ENCODE measurements at regions not wholly inside any gene's neighbourhood (a gene's known extent, or its start where the extent isn't known, plus 50 kb on each side); places are given as distances from the start of the nearest gene placed in this dataset.
"Not testable (repeated sequence)": the region's sequence is repeated elsewhere in the genome, so short reads cannot be mapped to it uniquely, and the experiment has no call there.

DNA sequence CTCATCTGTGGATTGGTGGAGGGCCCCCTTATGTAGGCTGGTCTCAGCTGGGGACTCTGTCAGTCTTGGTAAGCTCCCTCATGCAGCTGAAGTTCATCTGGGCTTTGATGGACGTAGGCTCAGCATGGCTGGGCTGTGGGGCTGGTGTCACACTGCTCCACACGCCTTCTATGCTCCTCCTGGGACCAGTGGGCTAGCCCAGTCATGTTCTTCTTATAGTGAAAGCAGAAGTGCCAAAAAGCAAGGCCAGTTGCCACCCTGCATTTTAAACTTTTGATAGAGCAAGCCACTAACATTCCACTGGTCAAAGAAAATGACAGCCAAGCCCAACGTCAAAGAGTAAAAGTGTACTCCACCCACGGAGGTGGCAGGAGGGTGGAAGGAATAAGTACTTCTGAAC, 165.5 kb downstream of the MEX3B start:
- DNase-seq: no peak
- no peaks in the 10 kb centered on the region for H3K27me3 ChIP-seq (ENCODE audit: low read depth)
- no peaks in the 10 kb centered on the region for H3K4me1 ChIP-seq
- TF ChIP-seq, protein P1, sequence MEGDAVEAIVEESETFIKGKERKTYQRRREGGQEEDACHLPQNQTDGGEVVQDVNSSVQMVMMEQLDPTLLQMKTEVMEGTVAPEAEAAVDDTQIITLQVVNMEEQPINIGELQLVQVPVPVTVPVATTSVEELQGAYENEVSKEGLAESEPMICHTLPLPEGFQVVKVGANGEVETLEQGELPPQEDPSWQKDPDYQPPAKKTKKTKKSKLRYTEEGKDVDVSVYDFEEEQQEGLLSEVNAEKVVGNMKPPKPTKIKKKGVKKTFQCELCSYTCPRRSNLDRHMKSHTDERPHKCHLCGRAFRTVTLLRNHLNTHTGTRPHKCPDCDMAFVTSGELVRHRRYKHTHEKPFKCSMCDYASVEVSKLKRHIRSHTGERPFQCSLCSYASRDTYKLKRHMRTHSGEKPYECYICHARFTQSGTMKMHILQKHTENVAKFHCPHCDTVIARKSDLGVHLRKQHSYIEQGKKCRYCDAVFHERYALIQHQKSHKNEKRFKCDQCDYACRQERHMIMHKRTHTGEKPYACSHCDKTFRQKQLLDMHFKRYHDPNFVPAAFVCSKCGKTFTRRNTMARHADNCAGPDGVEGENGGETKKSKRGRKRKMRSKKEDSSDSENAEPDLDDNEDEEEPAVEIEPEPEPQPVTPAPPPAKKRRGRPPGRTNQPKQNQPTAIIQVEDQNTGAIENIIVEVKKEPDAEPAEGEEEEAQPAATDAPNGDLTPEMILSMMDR (IDR thresholded peaks at IDR 0.05; ENCODE audit: borderline replicate concordance): no peak
- no peaks in the 10 kb centered on the region for H3K36me3 ChIP-seq
- H3K4me3 ChIP-seq: no peak overlapping the region
- intact Hi-C loops (cut with micrococcal nuclease): no loop called here
- H3K27ac ChIP-seq (replicated peaks): no peak overlapping the region
- H3K9me3 ChIP-seq (replicated peaks): no peaks in the 10 kb centered on the region

DNA sequence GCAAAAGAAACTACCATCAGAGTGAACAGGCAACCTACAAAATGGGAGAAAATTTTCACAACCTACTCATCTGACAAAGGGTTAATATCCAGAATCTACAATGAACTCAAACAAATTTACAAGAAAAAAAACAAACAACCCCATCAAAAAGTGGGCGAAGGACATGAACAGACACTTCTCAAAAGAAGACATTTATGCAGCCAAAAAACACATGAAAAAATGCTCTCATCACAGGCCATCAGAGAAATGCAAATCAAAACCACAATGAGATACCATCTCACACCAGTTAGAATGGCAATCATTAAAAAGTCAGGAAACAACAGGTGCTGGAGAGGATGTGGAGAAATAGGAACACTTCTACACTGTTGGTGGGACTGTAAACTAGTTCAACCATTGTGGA, 170.1 kb downstream of the MEX3B start:
- H3K27ac ChIP-seq (replicated peaks); H3K27me3 ChIP-seq (ENCODE audit: low read depth); intact Hi-C loops (cut with micrococcal nuclease): not testable (repeated sequence)

DNA sequence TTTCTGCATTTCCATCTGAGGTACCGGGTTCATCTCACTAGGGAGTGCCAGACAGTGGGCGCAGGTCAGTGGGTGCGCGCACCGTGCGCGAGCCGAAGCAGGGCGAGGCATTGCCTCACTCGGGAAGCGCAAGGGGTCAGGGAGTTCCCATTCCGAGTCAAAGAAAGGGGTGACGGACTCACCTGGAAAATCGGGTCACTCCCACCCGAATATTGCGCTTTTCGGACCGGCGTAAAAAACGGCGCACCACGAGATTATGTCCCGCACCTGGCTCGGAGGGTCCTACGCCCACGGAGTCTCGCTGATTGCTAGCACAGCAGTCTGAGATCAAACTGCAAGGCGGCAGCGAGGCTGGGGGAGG, 175.1 kb downstream of the MEX3B start:
- H3K4me3 ChIP-seq; H3K27ac ChIP-seq (replicated peaks); H3K9me3 ChIP-seq (replicated peaks); H3K36me3 ChIP-seq; DNase-seq; intact Hi-C loops (cut with micrococcal nuclease); H3K4me1 ChIP-seq: not testable (repeated sequence)
- peaks cover 10% of the 10 kb centered on the region for H3K27me3 ChIP-seq (ENCODE audit: low read depth)

More for the DNA sequence above, 170.1 kb downstream of the MEX3B start:
- H3K36me3 ChIP-seq; H3K4me1 ChIP-seq; DNase-seq; H3K9me3 ChIP-seq (replicated peaks); H3K4me3 ChIP-seq: not testable (repeated sequence)

DNA sequence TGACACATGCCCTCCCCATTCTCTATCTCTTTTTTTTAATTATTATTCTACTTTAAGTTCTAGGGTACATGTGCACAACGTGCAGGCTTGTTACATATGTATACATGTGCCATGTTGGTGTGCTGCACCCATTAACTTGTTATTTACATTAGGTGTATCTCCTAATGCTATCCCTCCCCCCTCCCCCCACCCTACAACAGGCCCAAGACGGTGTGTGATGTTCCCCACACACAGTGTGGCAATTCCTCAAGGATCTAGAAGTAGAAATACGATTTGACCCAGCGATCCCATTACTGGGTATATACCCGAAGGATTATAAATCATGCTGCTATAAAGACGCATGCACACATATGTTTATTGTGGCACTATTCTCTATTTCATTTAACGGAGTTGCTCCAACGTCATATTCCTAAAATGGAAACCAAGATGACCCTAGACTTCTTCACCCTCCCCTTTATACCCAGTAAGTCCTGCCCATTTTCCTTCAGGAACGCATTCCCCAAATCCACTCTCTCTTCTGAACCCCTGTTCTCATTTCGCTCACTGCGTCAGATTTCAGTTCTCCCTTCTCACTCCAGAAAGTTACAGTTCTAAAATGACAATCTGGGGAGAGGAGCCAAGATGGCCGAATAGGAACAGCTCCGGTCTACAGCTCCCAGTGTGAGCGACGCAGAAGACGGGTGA, 175.6 kb downstream of the MEX3B start:
- intact Hi-C loops (cut with micrococcal nuclease); H3K4me3 ChIP-seq; DNase-seq; H3K27ac ChIP-seq (replicated peaks); H3K9me3 ChIP-seq (replicated peaks); H3K4me1 ChIP-seq; H3K36me3 ChIP-seq: not testable (repeated sequence)
- H3K27me3 ChIP-seq (ENCODE audit: low read depth): peaks cover 10% of the 10 kb centered on the region

DNA sequence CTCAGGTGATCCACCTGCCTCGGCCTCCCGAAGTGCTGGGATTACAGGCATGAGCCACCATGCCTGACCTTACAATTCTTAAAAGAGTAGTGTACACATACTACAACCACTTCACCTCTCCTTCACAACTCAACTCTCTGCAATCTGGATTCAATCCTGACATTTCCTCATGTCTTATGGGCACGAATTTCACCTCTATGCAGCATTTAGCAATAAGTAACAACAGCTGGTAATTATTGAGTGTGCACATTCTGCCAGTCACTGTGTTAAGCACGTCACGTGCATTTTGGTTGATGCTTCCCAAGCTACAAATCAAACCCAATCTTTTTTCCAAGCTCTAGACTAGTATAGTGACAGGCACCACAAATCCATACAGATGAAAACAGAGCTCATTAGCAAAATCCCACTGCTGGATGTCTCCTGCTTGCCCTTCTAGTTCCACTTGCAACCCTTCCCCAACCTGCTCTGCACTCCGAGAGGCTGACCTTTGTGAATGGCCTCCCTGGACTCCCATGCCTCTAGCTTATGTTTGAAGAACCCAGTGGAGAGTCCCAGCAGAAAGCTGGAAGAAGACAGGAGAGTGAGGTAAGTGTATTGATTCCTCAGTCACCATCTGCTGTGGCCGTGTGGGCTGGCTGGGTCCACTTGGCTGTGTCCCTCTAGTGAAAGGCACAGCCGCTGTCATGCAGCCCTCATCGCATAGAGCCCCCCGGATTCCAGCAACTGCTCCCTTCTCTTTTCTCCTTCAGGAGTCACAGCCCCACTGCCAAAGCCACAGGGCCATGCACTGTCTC, 176.5 kb downstream of the MEX3B start:
- H3K4me1 ChIP-seq: no peaks in the 10 kb centered on the region
- intact Hi-C loops (cut with micrococcal nuclease): no loop called here
- H3K9me3 ChIP-seq (replicated peaks): no peaks in the 10 kb centered on the region
- DNase-seq: no peak
- H3K27ac ChIP-seq (replicated peaks): no peak overlapping the region
- TF ChIP-seq, protein P1 (IDR thresholded peaks at IDR 0.05; ENCODE audit: borderline replicate concordance): no peak
- peaks cover 10% of the 10 kb centered on the region for H3K27me3 ChIP-seq (ENCODE audit: low read depth)
- no peaks in the 10 kb centered on the region for H3K36me3 ChIP-seq
- H3K4me3 ChIP-seq: no peak overlapping the region

DNA sequence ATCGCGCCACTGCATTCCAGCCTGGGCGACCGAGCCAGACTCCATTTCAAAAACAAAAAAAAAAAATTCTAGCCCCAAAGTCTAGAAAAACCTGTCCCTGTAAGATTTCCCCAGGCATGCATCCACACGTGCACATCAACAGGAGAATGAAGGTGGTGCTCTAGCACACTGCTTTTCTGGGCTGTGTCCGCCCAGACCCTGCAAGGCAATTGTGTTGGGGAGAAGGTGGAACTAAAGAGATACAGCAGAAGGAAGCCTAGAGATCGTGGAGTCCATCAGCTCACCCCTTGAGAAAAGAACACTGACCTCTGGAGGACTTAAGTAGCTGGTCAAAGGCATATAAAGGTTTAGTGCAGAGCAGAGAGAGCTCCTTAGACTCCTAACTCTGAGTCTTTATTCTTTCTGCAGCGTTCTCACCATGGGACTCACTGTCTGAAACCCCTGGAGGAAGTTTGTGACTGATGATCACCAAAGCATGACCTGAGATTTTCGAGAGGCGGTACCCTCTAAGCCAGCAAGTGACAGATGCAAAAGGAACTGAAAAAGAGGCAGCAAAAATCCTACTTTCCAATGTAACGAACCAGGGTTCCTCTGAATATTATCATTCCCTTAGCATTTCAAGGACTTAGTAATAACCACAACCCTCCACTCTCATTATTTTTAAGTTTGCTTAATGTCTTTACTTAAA, 179.8 kb downstream of the MEX3B start:
- no peak overlapping the region for H3K4me3 ChIP-seq
- intact Hi-C loops (cut with micrococcal nuclease): no loop called here
- peaks cover 10% of the 10 kb centered on the region for H3K27me3 ChIP-seq (ENCODE audit: low read depth)
- DNase-seq: no peak
- H3K4me1 ChIP-seq: no peaks in the 10 kb centered on the region
- no peak overlapping the region for H3K27ac ChIP-seq (replicated peaks)
- H3K36me3 ChIP-seq: no peaks in the 10 kb centered on the region
- TF ChIP-seq, protein P1 (IDR thresholded peaks at IDR 0.05; ENCODE audit: borderline replicate concordance): no peak
- H3K9me3 ChIP-seq (replicated peaks): no peaks in the 10 kb centered on the region

DNA sequence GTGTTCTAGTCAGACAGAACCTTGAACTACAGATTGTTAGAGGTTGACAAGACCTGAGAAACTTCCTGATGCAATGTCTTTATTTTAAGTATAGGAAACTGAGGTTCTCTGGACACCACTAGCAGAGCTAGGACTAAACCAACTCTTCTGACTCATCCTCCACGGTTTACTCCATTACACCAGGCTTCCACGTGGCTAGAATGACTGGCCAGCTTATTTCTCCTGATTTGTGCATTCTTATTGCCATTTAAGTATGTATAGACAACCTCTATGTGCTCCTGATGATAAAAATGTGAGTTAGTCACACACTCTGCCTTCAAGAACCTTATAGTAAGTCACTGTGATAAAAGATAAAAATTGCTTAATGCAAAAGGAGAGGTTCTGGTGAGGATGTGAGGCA, 182.7 kb downstream of the MEX3B start:
- H3K27me3 ChIP-seq (ENCODE audit: low read depth): peaks cover 2% of the 10 kb centered on the region
- no peaks in the 10 kb centered on the region for H3K36me3 ChIP-seq
- DNase-seq: no peak
- TF ChIP-seq, protein P1 (IDR thresholded peaks at IDR 0.05; ENCODE audit: borderline replicate concordance): no peak
- H3K9me3 ChIP-seq (replicated peaks): no peaks in the 10 kb centered on the region
- no peak overlapping the region for H3K27ac ChIP-seq (replicated peaks)
- no peaks in the 10 kb centered on the region for H3K4me1 ChIP-seq
- intact Hi-C loops (cut with micrococcal nuclease): no loop called here
- no peak overlapping the region for H3K4me3 ChIP-seq
